ENCODE measurements at regions not wholly inside any gene's neighbourhood (a gene's known extent, or its start where the extent isn't known, plus 50 kb on each side); places are given as distances from the start of the nearest gene placed in this dataset.

DNA sequence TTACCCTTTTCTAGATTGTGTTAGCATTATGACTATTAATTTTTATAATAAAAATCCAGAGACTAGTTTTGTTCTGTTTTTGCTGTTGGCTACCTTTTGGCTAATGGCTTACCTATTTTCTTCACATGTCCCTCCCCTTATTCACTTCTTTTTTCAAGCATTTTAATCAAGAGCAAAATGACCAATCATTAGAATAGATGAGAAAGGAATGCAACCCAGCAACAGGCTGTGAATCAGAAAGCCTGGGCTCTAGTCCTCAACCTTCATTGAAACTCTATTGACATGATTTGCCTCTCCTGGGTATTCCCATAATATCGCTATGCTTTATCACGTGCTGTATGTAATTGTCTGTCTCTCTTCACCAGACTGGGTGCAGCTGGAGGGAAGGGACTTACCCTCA is 370.1 kb downstream of the IRS1 start:
- TF ChIP-seq, protein P1, sequence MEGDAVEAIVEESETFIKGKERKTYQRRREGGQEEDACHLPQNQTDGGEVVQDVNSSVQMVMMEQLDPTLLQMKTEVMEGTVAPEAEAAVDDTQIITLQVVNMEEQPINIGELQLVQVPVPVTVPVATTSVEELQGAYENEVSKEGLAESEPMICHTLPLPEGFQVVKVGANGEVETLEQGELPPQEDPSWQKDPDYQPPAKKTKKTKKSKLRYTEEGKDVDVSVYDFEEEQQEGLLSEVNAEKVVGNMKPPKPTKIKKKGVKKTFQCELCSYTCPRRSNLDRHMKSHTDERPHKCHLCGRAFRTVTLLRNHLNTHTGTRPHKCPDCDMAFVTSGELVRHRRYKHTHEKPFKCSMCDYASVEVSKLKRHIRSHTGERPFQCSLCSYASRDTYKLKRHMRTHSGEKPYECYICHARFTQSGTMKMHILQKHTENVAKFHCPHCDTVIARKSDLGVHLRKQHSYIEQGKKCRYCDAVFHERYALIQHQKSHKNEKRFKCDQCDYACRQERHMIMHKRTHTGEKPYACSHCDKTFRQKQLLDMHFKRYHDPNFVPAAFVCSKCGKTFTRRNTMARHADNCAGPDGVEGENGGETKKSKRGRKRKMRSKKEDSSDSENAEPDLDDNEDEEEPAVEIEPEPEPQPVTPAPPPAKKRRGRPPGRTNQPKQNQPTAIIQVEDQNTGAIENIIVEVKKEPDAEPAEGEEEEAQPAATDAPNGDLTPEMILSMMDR (IDR thresholded peaks at IDR 0.05; ENCODE audit: unreplicated experiment) = no peak
- Mint-ChIP-seq H3K27me3 (ENCODE audit: unreplicated experiment) (no peaks in the 10 kb centered on the region), H3K4me1 (ENCODE audit: unreplicated experiment) (no peaks in the 10 kb centered on the region), H3K9me3 (ENCODE audit: unreplicated experiment) (no peaks in the 10 kb centered on the region), H3K27ac (ENCODE audit: unreplicated experiment) (no peak overlapping the region), H3K36me3 (ENCODE audit: low read depth, unreplicated experiment) (no peaks in the 10 kb centered on the region), H3K4me3 (ENCODE audit: unreplicated experiment) (no peak overlapping the region)
- no peak for DNase-seq (ENCODE audit: low spot score)

DNA sequence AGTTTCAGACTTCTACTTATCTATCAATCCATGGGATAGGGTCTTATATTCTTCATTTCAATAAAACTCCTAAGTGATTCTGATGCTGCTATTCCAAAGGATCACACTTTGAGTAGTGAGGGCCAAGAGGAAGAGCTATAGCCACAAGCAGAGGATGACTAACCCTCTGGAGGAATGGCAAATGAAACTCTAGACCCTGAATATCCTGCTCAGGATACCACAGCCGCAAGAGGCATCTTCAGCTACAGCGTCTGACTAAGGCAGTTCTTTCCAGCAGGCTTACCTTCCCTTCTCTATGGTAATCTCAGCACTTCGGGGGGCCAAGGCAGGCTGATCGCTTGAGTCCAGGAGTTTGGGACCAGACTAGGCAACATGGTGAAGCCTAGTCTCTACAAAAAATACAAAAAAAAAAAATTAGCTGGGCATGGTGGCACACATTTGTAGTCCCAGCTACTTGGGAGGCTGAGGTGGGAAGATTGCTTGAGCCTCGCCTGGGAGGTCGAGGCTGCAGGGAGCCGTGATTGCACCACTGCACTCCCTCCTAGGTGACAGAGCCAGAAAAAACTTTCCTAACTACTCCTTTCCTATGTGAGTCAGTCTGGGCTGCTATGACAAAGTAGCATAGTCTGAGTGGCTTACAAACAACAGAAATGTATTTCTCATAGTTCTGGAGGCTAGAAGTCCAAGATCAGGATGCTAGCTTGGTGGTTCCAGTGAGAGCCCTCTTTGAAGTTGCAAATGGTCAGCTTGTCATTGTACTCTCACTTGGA is 371.9 kb downstream of the IRS1 start:
- Mint-ChIP-seq H3K27me3 (ENCODE audit: unreplicated experiment) (no peaks in the 10 kb centered on the region), H3K4me3 (ENCODE audit: unreplicated experiment) (no peak overlapping the region), H3K4me1 (ENCODE audit: unreplicated experiment) (peaks cover 2% of the 10 kb centered on the region), H3K36me3 (ENCODE audit: low read depth, unreplicated experiment) (no peaks in the 10 kb centered on the region), H3K9me3 (ENCODE audit: unreplicated experiment) (no peaks in the 10 kb centered on the region), H3K27ac (ENCODE audit: unreplicated experiment) (no peak overlapping the region)
- DNase-seq (ENCODE audit: low spot score) = no peak
- TF ChIP-seq, protein P1 (IDR thresholded peaks at IDR 0.05; ENCODE audit: unreplicated experiment) = no peak

DNA sequence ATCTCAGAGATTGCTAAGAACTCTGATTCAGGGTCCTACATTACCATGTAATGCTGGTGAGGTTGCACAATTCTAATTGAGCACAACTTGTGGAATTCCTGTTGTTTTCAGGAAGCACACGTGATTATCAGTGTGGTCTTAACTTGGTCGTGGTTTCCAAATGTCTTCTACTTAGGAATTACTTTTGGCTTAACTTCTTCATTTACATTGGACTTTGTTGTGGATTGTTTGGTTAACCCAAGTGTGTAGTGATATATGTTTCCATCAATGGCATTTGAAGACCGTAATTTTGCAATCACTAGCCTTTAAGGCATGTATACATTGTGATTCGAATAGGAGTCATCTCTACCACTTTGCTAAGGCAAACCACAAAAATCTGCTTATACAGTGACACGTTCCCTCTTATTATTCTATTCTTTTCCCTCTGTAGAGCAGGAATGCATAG is 373.3 kb downstream of the IRS1 start:
- TF ChIP-seq, protein P1 (IDR thresholded peaks at IDR 0.05; ENCODE audit: unreplicated experiment) = no peak
- H3K27ac Mint-ChIP-seq (ENCODE audit: unreplicated experiment) = no peak overlapping the region
- H3K4me3 Mint-ChIP-seq (ENCODE audit: unreplicated experiment) = no peak overlapping the region
- no peak for DNase-seq (ENCODE audit: low spot score)
- H3K36me3 Mint-ChIP-seq (ENCODE audit: low read depth, unreplicated experiment) = no peaks in the 10 kb centered on the region
- H3K9me3 Mint-ChIP-seq (ENCODE audit: unreplicated experiment) = no peaks in the 10 kb centered on the region
- H3K4me1 Mint-ChIP-seq (ENCODE audit: unreplicated experiment) = peaks cover 2% of the 10 kb centered on the region
- H3K27me3 Mint-ChIP-seq (ENCODE audit: unreplicated experiment) = no peaks in the 10 kb centered on the region

DNA sequence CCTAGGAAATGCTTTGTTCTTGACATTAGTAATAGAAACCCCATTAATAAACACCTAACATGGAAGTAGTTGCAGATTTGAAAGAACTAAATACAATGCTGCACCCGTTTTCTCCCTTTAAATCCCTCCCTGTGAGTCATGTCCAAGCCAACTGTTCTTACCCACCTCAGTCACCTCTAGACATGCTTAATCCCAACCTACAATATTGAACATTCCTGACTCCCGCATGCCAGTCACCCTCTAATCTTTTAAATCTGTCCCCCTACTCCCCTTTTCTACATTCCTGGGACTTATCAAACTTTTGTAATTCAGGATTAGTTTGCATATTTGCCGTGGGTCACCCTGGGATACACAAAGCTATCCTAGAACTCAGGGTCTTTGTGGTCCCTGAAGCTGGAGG is 374.6 kb downstream of the IRS1 start:
- DNase-seq (ENCODE audit: low spot score) = no peak
- Mint-ChIP-seq H3K4me1 (ENCODE audit: unreplicated experiment) (peaks cover 2% of the 10 kb centered on the region), H3K36me3 (ENCODE audit: low read depth, unreplicated experiment) (no peaks in the 10 kb centered on the region), H3K27me3 (ENCODE audit: unreplicated experiment) (no peaks in the 10 kb centered on the region), H3K9me3 (ENCODE audit: unreplicated experiment) (no peaks in the 10 kb centered on the region), H3K4me3 (ENCODE audit: unreplicated experiment) (no peak overlapping the region), H3K27ac (ENCODE audit: unreplicated experiment) (no peak overlapping the region)
- TF ChIP-seq, protein P1 (IDR thresholded peaks at IDR 0.05; ENCODE audit: unreplicated experiment) = no peak

DNA sequence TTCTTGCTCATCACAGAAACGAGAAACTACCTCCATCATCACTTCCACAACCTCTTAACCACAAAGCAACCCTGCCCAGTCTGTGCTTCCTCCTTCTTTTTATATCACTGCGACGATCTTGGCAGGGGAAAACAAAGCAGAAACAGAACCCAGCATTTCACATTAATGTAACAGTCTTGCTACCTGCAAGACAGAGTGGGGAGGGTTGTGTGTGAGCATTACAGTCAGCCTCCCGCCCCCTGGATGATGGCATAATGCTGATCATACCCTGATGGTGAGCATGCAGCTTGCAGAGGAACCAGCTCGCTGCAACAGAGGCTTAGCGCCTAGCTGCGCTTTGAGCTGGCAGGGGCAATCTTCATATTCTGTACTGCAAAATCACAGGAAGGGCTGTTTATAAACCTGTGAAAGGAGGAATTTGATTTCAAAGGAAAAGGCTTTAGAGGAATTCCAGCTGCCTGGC is 376.1 kb downstream of the IRS1 start:
- H3K27me3 Mint-ChIP-seq (ENCODE audit: unreplicated experiment) = peaks cover 2% of the 10 kb centered on the region
- peak; percentile 4 for DNase-seq (ENCODE audit: low spot score)
- H3K4me3 Mint-ChIP-seq (ENCODE audit: unreplicated experiment) = no peak overlapping the region
- no peaks in the 10 kb centered on the region for H3K9me3 Mint-ChIP-seq (ENCODE audit: unreplicated experiment)
- TF ChIP-seq, protein P1 (IDR thresholded peaks at IDR 0.05; ENCODE audit: unreplicated experiment) = no peak
- no peak overlapping the region for H3K27ac Mint-ChIP-seq (ENCODE audit: unreplicated experiment)
- H3K4me1 Mint-ChIP-seq (ENCODE audit: unreplicated experiment) = peaks cover 2% of the 10 kb centered on the region
- H3K36me3 Mint-ChIP-seq (ENCODE audit: low read depth, unreplicated experiment) = no peaks in the 10 kb centered on the region

Measured in endothelial cell (in vitro differentiated cells).